Effector memory CD4-positive, alpha-beta T cell (primary cell): ENCODE measurements at regions not wholly inside any gene's neighbourhood (a gene's known extent, or its start where the extent isn't known, plus 50 kb on each side); places are given as distances from the start of the nearest gene placed in this dataset.
"Not testable (repeated sequence)": the region's sequence is repeated elsewhere in the genome, so short reads cannot be mapped to it uniquely, and the experiment has no call there.

Experiments
- DNase-seq, 3 donors: peaks; one replicate each; pipeline ENCODE4 v3.0.0-alpha.2; 2020
- H3K27ac ChIP-seq: 2 replicates; pipeline ENCODE4 v1.7.0; 2013; ENCODE audit warnings: mild to moderate bottlenecking, low read length, moderate library complexity; ENCODE audit not compliant: insufficient read depth, poor library complexity, severe bottlenecking
- H3K27me3 ChIP-seq: replicated peaks from 2 replicates; pipeline ENCODE4 v1.7.0; 2013; ENCODE audit warnings: mild to moderate bottlenecking, low read length; ENCODE audit not compliant: insufficient read depth, control insufficient read depth, poor library complexity, severe bottlenecking
- H3K36me3 ChIP-seq: 2 replicates; pipeline ENCODE4 v1.7.0; 2013; ENCODE audit warnings: mild to moderate bottlenecking, low read length, moderate library complexity; ENCODE audit not compliant: control insufficient read depth, insufficient read depth
- H3K4me1 ChIP-seq: 2 replicates; pipeline ENCODE4 v1.7.0; 2013; ENCODE audit warnings: low read length, mild to moderate bottlenecking; ENCODE audit not compliant: control insufficient read depth, insufficient read depth, poor library complexity, severe bottlenecking
- H3K4me3 ChIP-seq: 2 replicates; pipeline ENCODE4 v1.7.0; 2013; ENCODE audit warnings: low read length, low read depth, mild to moderate bottlenecking; ENCODE audit not compliant: insufficient read depth, poor library complexity, severe bottlenecking
- H3K9me3 ChIP-seq: 2 replicates; pipeline ENCODE4 v1.7.0; 2013; ENCODE audit warnings: mild to moderate bottlenecking, low read length, moderate library complexity; ENCODE audit not compliant: control insufficient read depth

DNA sequence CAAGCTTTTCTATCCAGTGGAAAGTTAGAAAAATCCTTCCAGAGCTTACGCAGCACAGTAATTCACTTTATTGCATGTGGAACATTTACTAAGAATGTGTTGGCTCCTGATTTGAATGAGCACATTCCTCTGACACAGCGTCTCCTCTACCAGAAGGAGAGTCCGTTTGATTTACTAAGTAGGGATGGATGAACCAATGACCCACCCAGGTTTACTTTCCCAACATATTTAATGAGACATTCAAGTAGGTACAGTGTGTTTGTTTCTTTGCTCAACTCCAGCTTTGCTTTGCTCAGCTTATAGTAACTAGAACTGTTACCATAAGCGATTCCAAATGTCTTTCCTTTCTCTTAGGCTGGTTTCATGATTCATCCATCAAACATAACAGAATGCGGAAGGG is 161.7 kb downstream of the SMARCA1 start:
- no peak overlapping the region for H3K27ac ChIP-seq
- H3K36me3 ChIP-seq, result no peaks in the 10 kb centered on the region
- H3K4me3 ChIP-seq, result no peak overlapping the region
- no peaks in the 10 kb centered on the region for H3K27me3 ChIP-seq
- DNase-seq, result no peak
- H3K9me3 ChIP-seq, result no peaks in the 10 kb centered on the region
- no peaks in the 10 kb centered on the region for H3K4me1 ChIP-seq

DNA sequence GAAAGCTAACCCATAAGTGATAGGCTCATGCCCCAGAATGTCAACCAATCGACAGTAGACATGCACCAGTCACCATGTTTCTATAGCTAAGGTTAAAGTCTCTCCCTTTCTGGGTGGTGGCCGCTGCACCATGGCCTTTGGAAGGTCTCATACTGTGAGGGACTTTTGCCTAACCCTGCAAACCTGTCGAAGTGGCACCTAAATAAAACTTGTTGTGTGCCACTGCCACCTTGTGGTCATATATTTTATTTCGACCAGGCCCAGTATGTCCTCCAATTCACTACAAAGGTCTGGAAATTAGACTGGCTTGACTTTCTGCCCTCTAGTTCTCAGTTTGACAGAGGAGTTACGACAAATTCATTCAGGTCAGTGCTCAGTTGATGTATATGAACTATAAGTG is 163.1 kb downstream of the SMARCA1 start:
- peak in 1 of 3 donors; percentile 0 for DNase-seq
- Histone ChIP-seq H3K36me3 (no peaks in the 10 kb centered on the region), H3K27me3 (no peaks in the 10 kb centered on the region), H3K9me3 (no peaks in the 10 kb centered on the region), H3K4me3 (no peak overlapping the region), H3K4me1 (no peaks in the 10 kb centered on the region), H3K27ac (no peak overlapping the region)

DNA sequence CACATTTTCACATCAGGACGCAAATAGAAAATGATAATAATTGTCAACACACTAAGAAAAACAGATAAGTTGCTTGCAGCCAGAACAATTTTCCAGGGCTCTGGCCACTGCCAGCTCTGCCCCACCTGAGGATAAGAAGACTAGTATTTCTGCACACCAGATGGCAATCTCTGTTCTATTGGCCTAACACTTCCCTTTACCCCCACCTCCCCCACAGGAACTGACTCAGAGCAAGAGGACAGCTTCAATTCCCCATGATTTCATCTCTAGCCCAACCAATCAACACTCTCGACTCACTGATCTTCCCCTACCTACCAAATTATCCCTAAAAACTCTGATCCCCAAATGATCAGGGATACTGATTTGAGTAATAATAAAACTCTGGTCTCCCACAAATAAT is 164.0 kb downstream of the SMARCA1 start:
- H3K9me3 ChIP-seq, result no peaks in the 10 kb centered on the region
- H3K4me1 ChIP-seq, result no peaks in the 10 kb centered on the region
- H3K27ac ChIP-seq, result no peak overlapping the region
- no peaks in the 10 kb centered on the region for H3K27me3 ChIP-seq
- H3K36me3 ChIP-seq, result no peaks in the 10 kb centered on the region
- H3K4me3 ChIP-seq, result no peak overlapping the region
- no peak for DNase-seq

DNA sequence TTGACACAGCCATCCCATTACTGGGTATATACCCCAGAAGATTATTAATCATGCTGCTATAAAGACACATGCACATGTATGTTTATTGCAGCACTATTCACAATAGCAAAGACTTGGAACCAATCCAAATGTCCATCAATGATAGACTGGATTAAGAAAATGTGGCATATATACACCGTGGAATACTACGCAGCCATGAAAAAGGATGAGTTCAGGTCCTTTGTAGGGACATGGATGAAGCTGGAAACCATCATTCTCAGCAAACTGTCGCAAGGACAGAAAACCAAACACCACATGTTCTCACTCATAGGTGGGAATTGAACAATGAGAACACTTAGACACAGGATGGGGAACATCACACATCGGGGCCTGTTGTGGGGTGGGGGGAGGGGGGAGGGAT is 165.9 kb downstream of the SMARCA1 start:
- H3K27me3 ChIP-seq, H3K36me3 ChIP-seq, H3K9me3 ChIP-seq, H3K27ac ChIP-seq, H3K4me1 ChIP-seq, H3K4me3 ChIP-seq, DNase-seq: not testable (repeated sequence)

DNA sequence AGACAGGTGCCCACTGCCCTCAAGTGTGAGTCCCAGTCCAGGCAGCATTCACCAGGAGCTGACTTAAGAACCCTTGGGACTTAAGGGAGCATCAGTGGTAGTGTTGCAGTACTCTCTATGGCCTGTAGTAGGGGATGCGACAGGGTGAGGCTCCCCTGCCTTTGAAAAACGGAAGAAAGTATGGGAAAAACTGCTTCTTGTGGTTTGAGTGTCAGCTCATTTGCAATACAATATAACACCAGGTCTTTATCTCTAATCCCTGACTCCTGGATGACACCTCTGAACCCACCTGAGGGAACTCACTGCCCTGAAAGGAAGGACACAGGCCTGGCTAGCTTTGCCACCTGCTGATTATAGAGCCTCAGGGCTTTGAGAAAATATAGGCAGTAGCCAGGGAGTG is 176.0 kb downstream of the SMARCA1 start:
- Histone ChIP-seq H3K27me3 (no peaks in the 10 kb centered on the region), H3K4me3 (no peak overlapping the region), H3K9me3 (no peaks in the 10 kb centered on the region), H3K4me1 (no peaks in the 10 kb centered on the region), H3K27ac (no peak overlapping the region), H3K36me3 (no peaks in the 10 kb centered on the region)
- DNase-seq, result no peak

DNA sequence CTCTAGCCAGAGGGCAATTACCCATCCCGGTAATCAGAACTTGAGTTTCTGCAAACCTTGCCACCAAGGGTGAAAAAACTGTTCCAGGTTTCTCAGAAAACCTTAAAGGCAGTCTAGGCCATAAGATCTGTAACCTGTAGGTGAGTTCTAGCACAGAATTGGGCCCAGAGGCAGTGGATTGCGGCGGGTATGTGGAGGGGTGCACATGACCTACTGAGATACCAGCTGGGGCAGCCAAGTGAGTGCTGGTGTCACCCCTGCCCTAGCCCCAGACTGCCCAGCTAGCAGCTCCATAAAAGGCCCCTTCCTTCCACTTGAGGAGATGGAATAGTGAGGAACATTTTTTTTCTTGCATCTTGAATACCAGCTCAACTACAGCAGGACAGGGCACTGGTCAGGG is 176.7 kb downstream of the SMARCA1 start:
- H3K4me1 ChIP-seq, result no peaks in the 10 kb centered on the region
- no peak for DNase-seq
- no peaks in the 10 kb centered on the region for H3K9me3 ChIP-seq
- H3K27me3 ChIP-seq, result no peaks in the 10 kb centered on the region
- H3K4me3 ChIP-seq, result no peak overlapping the region
- no peak overlapping the region for H3K27ac ChIP-seq
- no peaks in the 10 kb centered on the region for H3K36me3 ChIP-seq

DNA sequence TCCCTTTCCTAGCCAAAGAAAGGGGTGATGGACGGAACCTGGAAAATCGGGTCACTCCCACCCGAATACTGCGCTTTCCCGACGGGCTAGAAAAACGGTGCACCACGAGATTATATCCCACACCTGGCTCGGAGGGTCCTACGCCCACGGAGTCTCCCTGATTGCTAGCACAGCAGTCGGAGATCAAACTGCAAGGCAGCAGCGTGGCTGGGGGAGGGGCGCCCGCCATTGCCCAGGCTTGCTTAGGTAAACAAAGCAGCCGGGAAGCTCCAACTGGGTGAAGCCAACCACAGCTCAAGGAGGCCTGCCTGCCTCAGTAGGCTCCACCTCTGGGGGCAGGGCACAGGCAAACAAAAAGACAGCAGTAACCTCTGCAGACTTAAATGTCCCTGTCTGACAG is 186.0 kb downstream of the SMARCA1 start:
- H3K36me3 ChIP-seq, H3K27ac ChIP-seq, H3K4me3 ChIP-seq, H3K4me1 ChIP-seq, DNase-seq, H3K27me3 ChIP-seq, H3K9me3 ChIP-seq: not testable (repeated sequence)

DNA sequence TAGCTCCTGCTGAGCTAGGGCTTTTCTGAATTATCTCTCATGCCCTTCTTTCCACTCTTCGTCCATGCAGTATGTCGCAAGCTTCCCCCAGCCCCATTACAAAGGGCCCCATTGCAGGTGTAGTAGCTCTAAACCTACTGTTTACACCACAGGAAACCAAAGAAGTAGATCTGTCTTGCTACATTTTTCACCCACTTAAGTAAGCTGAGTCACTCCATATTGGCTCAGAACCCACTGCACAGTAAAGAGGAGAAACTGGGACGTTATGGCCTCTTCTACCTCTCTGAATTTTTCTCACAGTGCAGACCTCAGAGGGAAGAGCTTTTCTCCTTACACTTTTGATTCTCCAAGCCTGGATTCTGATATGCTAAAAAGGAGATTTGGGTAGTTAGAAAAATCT is 200.2 kb downstream of the SMARCA1 start:
- Histone ChIP-seq H3K36me3 (no peaks in the 10 kb centered on the region), H3K4me1 (no peaks in the 10 kb centered on the region), H3K9me3 (no peaks in the 10 kb centered on the region), H3K27me3 (no peaks in the 10 kb centered on the region), H3K27ac (no peak overlapping the region), H3K4me3 (no peak overlapping the region)
- DNase-seq, result no peak

DNA sequence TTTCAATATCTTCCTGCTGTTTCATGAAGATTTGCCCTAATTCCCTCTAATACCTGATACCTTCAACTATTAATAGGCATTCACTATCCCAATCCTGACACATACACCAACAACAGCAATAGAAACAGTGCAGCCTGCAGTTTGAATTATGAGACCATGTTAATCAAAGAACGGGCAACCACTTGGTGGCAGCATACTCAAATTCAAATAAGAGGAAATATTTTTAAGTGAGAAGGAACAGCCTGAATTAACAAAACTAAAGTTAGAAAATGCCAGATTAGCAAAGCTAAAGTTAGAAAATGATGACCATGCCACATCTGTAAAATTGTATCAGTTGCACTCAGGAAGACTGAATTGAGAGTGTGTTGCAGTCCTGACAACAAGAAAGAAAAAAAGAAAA is 204.9 kb downstream of the SMARCA1 start:
- no peak overlapping the region for H3K4me3 ChIP-seq

DNA sequence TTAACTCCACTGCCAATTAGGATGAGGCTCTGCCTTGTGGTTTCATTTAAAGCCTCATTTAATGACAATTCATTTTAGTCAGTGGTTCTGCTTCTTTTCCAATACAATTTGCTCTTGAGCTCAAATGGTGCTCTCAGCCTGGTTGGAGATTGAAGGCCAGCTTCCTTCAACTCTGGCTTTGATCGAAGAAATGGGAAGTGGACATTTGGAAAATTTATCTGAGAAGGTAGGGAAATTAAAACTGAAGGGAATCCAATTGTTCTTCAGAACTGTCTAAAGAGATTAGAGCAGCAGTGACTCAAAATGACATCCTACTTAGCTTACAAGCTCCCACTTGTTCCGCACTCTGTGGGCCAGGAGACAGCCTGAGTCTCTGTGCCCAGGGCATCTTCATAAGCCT is 206.8 kb downstream of the SMARCA1 start:
- Histone ChIP-seq H3K27me3 (no peaks in the 10 kb centered on the region), H3K9me3 (no peaks in the 10 kb centered on the region), H3K36me3 (no peaks in the 10 kb centered on the region), H3K27ac (no peak overlapping the region), H3K4me3 (no peak overlapping the region), H3K4me1 (no peaks in the 10 kb centered on the region)
- DNase-seq, result no peak

More for the DNA sequence above, 204.9 kb downstream of the SMARCA1 start:
- Histone ChIP-seq H3K27ac (no peak overlapping the region), H3K36me3 (no peaks in the 10 kb centered on the region), H3K4me1 (no peaks in the 10 kb centered on the region), H3K27me3 (no peaks in the 10 kb centered on the region), H3K9me3 (no peaks in the 10 kb centered on the region)
- DNase-seq, result no peak

DNA sequence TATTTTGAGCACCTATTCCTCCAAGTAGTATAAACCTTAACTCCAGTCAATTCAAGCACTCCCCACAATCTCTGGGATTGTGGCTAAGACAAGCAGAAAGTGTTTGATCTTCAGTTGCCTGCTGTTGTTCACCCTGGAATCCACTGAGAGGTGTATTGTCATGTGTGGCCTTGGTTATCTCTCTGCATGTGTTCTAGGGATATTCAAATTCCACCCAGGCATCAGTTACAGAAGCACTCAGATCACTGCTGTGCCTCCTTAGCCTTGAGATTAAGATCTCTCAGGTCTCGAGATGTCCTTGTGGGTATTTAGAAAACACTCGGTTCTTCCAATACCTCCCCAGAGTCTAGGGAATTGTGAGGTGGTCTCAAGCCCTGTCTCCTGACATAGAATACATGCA is 213.3 kb downstream of the SMARCA1 start:
- Histone ChIP-seq H3K4me1 (no peaks in the 10 kb centered on the region), H3K9me3 (no peaks in the 10 kb centered on the region), H3K27me3 (no peaks in the 10 kb centered on the region), H3K36me3 (no peaks in the 10 kb centered on the region), H3K27ac (no peak overlapping the region), H3K4me3 (no peak overlapping the region)
- DNase-seq, result no peak
